ENCODE measurements at regions not wholly inside any gene's neighbourhood (a gene's known extent, or its start where the extent isn't known, plus 50 kb on each side); places are given as distances from the start of the nearest gene placed in this dataset.

DNA sequence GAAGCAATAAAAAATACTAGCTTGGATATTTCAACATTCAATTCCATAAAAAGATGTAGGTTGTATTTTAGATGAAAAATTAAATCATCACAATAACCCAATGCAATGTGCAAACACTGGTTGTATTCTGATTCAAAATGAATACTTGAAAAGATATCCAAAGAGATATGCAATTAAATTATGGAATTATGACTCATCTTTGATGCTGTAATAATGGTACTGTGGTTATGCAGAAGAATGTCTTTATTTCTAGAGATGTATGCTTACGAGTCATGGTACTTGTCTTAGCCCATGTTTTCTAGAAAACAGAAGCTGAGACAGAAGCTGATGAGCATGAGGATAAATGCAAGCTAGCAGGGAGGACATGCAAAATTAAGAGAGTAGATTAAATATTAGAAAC lies 1941.4 kb upstream of the NUDT12 start:
- no peak overlapping the region for H3K4me3 ChIP-seq (ENCODE audit: low read depth, low read length)
- in situ Hi-C loops (cut with HindIII; ENCODE audit: low sequenced_read_pairs) = no loop called here
- TF ChIP-seq CTCF (IDR thresholded peaks at IDR 0.05; ENCODE audit: low read depth, low read length) = no peak
- peak; percentile 7 for DNase-seq (ENCODE audit: low read depth, low spot score)

GRCh38 chr5:105501315-105501714 lies 1938.7 kb upstream of the NUDT12 start:
- DNase-seq (ENCODE audit: low read depth, low spot score) = no peak
- TF ChIP-seq CTCF (IDR thresholded peaks at IDR 0.05; ENCODE audit: low read depth, low read length) = no peak
- in situ Hi-C loops (cut with HindIII; ENCODE audit: low sequenced_read_pairs) = no loop called here
- H3K4me3 ChIP-seq (ENCODE audit: low read depth, low read length) = no peak overlapping the region

- DNase-seq (ENCODE audit: low read depth, low spot score) = no peak
- no peak overlapping the region for H3K4me3 ChIP-seq (ENCODE audit: low read depth, low read length)
- no peak for TF ChIP-seq CTCF (IDR thresholded peaks at IDR 0.05; ENCODE audit: low read depth, low read length)
- in situ Hi-C loops (cut with HindIII; ENCODE audit: low sequenced_read_pairs) = no loop called here
Observed at GRCh38 chr5:105475401-105475800, 1912.8 kb upstream of the NUDT12 start.

- H3K4me3 ChIP-seq (ENCODE audit: low read depth, low read length) = no peak overlapping the region
- no peak for TF ChIP-seq CTCF (IDR thresholded peaks at IDR 0.05; ENCODE audit: low read depth, low read length)
- DNase-seq (ENCODE audit: low read depth, low spot score) = no peak
- in situ Hi-C loops (cut with HindIII; ENCODE audit: low sequenced_read_pairs) = no loop called here
Observed at GRCh38 chr5:105462377-105462776, 1899.8 kb upstream of the NUDT12 start.

DNA sequence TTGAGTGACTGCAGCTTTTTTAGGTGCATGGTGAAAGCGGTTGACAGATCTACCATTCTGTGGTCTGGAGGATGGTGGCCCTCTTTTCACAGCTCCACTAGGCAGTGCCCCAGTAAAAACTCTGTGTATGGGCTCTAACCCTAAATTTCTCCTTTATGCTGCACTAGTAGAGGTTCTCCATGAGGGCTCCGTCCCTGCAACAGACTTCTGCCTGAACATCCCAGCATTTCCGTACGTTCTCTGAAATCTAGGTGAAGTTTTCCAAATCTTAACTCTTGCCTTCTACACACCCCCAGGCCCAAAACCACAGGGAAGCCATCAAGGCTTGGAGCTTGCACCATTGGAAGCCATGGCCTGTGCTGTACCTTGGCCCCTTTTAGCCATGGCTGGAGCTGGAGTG lies 1898.1 kb upstream of the NUDT12 start:
- TF ChIP-seq CTCF (IDR thresholded peaks at IDR 0.05; ENCODE audit: low read depth, low read length) = no peak
- DNase-seq (ENCODE audit: low read depth, low spot score) = no peak
- in situ Hi-C loops (cut with HindIII; ENCODE audit: low sequenced_read_pairs) = no loop called here
- no peak overlapping the region for H3K4me3 ChIP-seq (ENCODE audit: low read depth, low read length)

DNA sequence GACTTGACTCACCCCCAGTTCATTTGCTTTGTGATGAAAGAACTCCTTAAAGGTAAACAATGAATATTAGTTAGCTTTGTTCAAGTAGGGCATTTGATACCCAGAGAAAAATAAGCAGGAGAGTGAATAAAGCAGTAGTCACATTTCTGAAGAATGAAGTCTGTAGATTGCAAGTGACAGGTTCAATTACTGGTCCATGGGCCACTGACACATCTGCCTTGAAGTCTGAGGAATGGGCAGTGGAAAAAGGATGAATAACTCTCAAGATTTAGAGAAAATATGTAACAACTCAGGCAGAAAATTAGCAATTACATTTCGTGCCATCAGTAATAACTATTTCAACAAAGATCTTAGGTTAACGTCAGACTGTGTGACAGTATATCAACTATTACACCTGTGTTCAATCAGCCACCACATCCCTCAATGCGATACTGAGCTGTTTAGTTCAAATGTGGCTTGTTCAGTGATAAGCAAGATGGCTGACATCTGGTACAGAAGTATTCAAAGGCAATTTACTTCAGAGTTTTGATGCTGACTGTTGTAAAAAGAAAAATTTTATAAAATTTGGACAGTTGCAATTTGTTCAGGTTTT lies 1890.7 kb upstream of the NUDT12 start:
- no peak for TF ChIP-seq CTCF (IDR thresholded peaks at IDR 0.05; ENCODE audit: low read depth, low read length)
- no peak overlapping the region for H3K4me3 ChIP-seq (ENCODE audit: low read depth, low read length)
- DNase-seq (ENCODE audit: low read depth, low spot score) = no peak
- in situ Hi-C loops (cut with HindIII; ENCODE audit: low sequenced_read_pairs) = no loop called here

DNA sequence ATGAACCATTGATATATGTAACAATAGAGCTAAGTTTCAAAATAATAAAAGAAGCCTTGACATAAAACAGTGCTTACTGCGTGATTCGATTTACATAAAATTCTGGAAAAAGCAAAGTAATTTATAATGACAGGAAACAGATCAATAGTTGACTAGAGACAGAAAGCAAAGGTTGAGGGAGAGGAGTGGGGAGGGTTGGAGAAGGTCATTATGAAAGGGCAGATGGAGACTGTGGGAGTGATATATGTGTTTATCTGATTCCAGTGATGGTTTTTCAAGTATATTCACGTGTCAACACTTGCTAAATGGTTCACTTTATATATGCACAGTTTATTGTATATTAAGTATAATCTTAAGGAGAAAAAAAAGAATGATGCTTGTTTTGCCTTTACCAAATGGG lies 1885.7 kb upstream of the NUDT12 start:
- no peak for TF ChIP-seq CTCF (IDR thresholded peaks at IDR 0.05; ENCODE audit: low read depth, low read length)
- no peak for DNase-seq (ENCODE audit: low read depth, low spot score)
- H3K4me3 ChIP-seq (ENCODE audit: low read depth, low read length) = no peak overlapping the region
- in situ Hi-C loops (cut with HindIII; ENCODE audit: low sequenced_read_pairs) = no loop called here
